Keratinocyte (primary cell): ENCODE measurements at regions not wholly inside any gene's neighbourhood (a gene's known extent, or its start where the extent isn't known, plus 50 kb on each side); places are given as distances from the start of the nearest gene placed in this dataset.

ENCODE experiments used
- CTCF ChIP-seq, 3 experiments: IDR thresholded peaks in 1 of 3; conservative IDR thresholded peaks in 1 of 3; optimal IDR thresholded peaks in 1 of 3; 2 replicates in 2 of 3; 3 replicates in 1 of 3; pipeline versions ENCODE3 to v1.5.1; 2011; ENCODE audit warnings: low read length in 3 of 3, mild to moderate bottlenecking in 3 of 3, moderate library complexity in 2 of 3, control low read depth in 1 of 3, inconsistent platforms in 1 of 3; ENCODE audit not compliant: insufficient read depth in 2 of 3; ENCODE audit errors: extremely low read depth in 1 of 3
- EZH2 ChIP-seq: IDR thresholded peaks from one replicate; pipeline ENCODE4 v1.6.1; 2012; ENCODE audit warnings: inconsistent platforms, mild to moderate bottlenecking, low read length, moderate library complexity

- no peak for TF ChIP-seq CTCF (optimal IDR thresholded peaks at IDR 0.05 in 1 of 3, IDR thresholded peaks at IDR 0.05 in 1 of 3, conservative IDR thresholded peaks at IDR 0.05 in 1 of 3; ENCODE audit: extremely low read depth in 1 of 3, insufficient read depth in 2 of 3, low read length in 3 of 3)
- TF ChIP-seq EZH2 = no peak
Observed at GRCh38 chr3:6223572-6223971, 637.3 kb upstream of the GRM7 start.
